HG03575 (cell line): ENCODE measurements at regions not wholly inside any gene's neighbourhood (a gene's known extent, or its start where the extent isn't known, plus 50 kb on each side); places are given as distances from the start of the nearest gene placed in this dataset.

Experiments
- ATAC-seq: cut with Tn5 transposase; IDR thresholded peaks from one replicate; pipeline ENCODE4 v1.9.1; 2021; ENCODE audit not compliant: unreplicated experiment, insufficient number of reproducible peaks, low FRiP score; ENCODE audit errors: extremely low read depth

DNA sequence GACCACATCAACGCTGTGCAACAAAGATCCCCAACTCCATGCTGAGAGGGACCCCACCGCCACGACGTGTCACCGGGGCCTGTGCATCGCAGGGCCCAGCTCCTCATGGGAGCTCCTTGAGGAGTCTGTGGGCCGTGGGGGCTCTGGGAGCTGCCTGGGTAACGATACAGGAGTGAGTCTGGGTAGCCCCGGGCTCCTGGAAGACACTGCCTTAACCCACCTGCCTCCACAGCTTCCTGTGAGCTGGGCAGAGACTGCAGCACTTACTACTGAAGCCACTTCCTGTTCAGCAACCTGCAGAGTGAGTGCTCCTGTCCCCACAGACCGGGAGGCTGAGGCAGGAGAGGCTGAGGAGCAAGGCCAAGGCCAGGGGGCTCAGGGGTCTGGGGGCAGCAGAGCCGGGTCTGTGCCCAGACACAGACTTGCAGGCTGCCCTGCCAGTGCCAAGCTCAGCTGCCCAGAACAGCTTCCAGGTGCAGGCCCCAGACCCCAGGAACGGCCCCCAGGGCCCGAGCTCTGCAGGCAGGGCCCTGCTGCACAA is 226.7 kb downstream of the BRD1 start:
- ATAC-seq: no peak

DNA sequence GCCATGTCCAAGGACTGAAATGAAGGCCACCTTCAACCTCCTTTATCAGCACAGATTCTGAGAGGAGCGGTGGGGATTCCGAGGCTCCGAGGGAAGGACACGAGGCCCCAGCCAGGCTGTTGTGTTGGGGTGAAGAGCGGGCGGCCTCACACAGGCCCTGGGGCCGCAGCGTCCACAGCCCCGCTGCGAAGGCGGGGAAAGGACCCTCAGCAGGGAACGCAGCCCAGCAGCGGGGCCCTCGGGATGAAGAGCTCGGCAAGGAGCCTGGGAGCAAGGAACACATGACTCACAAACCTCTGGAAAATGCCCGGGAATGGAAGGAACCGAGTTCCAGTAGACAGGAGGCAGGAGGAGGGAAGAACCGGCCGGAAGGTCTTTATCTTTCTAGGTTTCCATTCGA is 227.2 kb downstream of the BRD1 start:
- ATAC-seq: no peak

DNA sequence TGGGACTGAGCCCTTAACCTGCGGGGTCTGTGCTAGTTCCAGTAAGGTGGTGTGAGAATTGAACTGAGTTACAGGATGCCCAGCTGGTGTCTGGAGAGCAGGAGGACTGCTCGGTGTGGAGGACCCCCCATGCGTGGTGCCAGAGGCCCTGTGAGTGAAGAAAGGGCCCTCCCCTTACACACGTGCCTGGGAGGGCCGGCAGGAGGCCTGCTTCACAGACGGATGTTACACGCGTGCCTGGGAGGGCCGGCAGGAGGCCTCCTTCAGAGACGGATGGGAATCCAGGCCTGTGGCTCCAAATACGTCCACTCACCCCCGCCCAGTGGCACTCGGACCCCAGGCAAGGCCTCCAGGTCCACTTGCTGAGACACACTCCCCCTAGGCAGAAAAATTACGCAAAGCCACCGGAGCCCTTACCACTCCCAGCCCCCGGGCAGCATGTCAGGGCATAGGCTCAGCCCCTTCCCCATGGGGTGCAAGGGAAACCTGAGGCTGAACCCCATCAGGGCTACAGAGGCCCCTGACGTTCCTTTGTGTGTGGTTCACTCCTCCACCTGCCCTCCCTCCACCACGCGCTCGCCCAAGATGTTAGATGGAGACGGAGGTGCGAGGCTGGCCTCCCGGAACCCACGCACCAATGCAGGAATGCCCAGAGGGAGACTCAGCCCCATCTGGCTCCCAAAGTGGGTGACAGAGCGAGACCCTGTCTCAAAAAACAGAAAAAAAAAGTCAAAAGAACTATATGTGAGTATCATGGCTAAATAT is 227.8 kb downstream of the BRD1 start:
- no peak for ATAC-seq

DNA sequence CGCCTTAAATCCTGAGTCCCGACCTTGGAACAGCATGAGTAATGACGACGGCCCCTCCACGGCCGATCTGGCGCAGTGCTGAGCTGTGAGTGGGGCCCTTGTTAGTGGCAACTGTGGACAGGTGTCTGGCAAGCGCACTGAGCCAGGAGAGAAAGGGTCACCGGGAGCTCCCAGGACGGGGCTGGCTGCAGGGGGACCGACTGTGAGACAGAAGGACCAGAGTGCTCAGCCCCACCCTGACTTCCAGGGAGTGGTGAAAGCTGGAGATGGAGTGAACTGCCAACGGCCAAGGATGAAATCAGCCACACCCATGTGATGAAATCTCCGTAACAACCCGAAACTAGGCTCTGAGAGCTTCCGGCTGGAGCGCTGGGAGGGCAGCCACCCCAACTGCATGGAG is 228.6 kb downstream of the BRD1 start:
- no peak for ATAC-seq

DNA sequence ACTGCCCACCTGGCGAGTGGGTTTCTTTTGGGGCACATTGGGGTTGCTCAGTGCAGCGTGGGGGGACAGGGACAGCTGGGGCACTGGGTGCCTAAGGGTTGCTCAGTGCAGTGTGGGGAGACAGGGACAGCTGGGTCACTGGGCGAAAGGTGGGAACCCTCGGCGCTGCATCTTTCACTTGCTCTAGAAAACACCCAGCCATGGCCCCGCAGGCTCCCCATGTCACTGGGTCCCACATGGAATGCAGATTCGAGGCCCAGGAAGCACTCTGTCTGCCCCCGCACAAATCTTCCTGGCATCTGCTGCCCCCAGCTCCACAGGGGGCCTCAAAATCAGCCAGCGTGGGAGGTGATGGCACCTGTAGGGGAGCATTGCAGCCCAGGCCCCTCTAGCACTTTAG is 229.3 kb downstream of the BRD1 start:
- no peak for ATAC-seq

DNA sequence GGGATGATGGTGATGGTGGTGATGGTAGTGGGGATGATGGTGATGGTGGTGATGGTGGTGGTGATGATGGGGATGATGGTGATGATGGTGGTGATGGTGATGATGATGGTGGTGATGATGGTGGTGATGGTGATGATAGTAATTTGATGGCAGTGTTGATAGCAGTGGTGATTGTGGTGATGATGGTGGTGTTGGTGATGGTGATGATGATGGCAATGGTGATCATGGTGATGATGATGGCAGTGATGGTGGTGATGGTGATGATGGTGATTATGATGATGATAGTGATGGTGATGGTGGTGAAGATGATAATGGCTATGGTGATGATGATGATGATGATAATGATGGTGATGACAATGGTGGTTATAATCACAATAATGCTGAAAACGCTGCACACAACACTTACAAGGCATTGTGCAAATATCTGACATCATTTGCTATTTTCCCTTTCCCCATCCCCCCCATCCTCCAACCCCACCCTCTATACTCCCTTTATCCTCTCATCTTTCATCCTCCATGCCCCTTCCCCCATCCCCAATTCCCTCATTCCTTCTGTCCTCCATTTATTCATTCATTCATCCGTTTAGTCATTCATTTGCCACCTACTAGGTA is 230.1 kb downstream of the BRD1 start:
- ATAC-seq: no peak

DNA sequence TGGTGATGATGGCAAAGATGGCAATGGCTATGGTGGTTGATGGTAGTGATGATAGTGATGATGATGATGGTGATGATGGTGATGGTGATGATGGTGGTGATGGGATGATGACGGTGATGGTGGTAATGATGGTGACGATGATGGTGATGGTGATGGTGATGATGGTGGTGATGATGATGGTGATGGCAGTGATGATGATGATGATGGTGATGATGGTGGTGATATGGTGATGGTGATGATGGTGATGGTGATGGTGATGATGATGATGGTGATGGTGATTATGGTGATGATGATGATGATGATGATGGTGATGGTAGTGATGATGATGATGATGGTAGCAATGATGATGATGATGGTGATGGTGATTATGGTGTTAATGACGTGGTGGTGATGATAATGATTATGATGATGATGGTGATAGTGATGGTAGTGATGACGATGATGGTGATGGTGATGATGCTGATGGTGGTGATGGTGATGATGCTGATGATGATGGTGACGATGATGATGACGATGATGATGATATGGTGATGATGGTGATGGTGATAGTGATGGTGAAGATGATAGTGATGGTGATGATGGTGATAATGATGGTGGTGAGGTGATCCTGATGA is 232.1 kb downstream of the BRD1 start:
- no peak for ATAC-seq

DNA sequence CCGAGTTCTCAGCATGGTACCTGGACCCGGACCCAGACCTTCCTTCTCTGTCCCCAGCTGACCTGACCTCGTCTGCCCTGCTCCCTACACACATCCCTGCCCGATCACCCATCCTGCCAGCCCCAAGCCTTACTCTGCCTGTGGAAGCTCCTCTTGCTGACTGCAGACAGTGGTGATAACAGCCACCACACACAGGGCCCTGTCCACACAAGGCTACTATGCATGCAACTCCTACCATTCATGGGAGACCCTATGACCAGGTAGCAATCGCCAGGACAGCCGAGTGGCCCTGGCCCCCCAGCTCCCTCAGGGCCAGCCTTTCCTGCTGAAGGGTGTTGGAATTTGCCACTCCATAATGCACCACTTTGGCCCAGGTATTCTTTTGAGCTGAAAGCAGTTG is 233.6 kb downstream of the BRD1 start:
- no peak for ATAC-seq

DNA sequence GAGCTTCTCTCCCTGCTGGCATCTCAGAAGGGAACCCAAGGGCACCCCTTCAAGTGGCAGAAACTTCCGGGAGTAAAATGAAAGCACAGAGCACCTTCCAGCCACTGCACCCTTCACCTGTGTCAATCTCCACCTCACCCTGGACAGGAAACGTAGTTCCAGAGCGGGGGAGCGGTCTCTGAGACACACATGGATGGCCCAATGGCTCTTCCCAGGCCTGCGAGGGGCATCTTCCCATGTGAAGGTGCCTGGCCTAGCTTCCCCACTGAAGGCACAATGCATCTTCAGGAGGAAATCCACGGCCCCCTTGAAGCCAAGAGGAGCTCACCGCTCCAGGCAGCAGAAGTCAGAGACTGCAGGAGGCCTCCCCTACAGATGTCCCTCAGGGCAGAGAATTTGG is 234.2 kb downstream of the BRD1 start:
- ATAC-seq: no peak

DNA sequence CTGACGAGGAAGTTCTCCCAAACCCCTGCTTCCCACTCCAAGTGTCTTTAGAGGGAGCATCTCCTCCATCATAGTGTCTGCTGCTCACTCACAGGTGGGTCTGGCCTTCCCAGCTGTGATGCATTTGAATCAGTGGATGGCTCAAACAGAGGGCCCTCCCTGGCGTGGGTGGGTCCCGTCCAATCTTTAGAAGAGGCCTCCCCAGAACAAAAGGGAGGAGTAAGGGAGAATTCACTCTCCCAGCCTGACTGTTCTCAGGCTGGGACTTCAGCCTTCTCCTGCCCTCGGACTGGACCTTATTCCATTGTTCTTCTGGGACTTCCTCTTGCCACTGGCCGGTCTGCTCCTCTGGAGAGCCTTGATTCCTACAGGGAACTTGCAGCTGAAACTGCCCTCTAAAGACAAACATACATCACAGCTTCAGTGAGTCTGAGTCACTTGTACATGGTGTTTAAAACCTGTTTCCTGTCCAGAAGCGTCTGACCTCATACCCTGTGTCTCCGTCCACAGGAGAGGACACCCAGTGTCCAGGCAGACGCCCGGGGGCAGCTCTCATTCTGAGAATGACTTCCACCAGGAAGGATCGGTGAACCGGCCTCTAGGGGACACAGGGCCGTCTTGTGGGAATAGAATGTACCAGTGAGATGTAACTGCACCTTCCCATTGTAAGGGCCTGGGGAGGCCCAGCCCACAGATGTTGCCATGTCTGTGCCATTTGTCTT is 234.7 kb downstream of the BRD1 start:
- no peak for ATAC-seq

DNA sequence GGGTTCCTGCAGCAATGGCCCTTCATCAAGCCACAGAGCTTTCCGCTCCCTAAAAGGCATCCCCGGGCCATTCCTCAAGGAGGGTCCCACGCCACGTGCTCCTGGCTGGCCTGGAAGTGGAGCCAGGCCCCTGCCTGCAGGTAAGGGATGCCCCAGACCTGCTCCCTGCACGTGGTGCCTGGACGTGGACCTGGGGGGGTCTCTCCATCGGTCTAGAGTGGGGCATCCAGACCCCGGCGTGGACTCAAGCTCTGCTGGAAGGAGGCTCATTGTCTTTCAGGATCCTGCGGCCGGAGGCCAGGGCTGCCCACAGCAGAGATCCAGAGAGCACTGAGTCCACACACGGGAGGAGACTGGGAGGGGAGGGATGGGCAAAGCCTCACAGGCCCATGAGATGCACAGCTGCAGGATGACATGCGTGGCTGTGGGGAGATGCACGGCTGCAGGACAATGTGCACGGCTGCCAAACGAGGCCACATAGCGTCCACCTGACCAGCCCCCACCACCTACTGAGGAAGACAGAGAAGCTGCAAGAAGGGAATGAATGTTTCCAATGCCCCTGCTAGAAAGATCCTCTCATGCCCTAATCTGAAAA is 236.7 kb downstream of the BRD1 start:
- ATAC-seq: no peak

DNA sequence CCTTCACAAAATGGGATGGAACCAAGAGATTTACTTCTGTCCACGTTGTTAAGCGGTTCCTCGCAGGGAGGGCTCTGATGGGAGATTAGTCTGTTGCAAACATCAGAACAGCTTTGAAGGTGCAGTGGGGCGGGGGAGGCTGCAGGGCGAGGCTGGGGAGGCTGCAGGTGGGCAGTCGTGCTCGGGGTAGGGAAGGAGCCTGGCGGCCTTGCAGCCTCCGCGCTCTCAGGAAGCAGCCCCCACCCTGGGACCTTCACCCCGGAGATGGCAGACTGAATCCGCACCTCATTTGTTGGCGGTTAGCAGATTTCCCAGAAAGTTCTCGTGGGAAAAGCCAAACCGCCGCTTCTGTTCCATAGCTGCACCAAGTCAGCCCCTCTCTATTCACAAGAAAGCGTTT is 237.3 kb downstream of the BRD1 start:
- ATAC-seq: no peak

DNA sequence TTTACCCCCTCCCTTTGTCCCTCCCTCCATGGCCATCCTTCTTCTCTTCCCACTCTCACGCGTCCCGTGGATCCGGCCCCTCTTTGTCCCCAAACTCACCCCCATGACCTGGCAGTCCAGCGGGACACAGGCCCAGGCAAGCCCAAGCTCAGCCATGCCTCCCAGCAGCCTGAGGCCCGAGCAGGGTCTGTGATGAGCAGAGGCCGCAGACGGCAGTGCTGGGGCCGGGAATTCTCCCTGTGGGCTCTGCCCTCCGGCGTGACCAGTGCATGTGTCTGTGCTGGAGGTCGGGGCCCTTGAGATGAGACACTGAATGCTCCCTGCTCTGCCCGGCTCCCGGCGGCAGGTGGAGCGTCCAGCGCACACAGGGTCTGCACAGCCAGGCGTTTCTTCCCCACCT is 237.9 kb downstream of the BRD1 start:
- no peak for ATAC-seq

DNA sequence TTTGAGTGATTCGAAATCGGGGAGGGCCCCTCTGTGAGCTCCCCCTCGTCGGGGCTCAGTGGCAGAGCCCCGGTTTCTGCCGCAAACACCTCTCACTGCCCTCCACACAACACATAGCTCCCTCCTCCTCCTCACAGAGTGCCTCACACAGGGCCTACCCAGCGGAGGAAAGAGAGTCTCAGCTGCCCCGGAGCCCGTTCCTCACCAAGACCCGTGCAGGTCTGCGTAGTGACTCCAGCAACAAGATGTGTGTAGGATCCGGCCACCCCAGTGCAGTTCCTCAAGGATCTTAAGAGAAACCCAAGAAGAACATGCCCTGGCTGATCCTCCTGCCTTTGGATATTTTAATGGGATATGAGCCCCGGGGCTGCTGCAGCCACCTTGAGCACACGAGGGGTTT is 238.4 kb downstream of the BRD1 start:
- no peak for ATAC-seq

DNA sequence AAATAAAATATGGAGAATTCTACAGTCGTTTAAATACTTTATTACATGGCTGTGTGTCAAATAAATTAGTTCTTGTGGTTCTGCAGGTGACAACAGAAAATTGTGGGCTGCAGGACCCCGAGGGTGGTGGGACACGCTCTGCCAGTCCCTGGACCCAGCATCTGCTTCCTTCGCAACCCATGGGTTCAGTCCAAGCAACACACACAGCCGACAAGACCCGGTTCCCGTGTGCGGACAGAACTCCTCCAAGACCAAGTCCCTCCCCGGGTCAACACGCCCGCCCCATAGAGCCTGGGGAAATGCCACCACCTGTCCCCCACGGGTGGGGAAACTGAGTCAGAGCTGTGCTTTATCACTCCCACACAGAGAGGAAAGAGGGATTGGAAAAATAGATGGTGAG is 238.9 kb downstream of the BRD1 start:
- no peak for ATAC-seq

DNA sequence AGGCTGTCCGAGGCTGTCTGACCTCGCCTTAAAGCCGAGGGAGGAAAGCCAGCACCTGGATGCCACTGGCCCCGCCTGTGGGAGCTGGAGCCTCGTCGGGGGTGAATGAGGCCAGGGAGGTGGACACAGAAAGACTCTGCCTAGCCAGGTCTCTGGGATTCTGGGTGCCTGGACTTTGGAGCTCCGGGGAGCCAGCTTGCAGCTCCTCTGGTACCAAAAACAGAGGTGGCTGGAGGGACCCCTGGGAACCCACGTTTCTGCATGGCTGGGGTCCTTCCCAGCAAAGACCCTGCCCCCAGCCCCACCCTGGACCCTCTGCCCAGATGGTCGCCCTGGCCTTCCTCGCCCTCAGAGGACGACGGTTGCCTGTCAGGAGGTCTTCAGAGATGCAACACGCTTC is 239.7 kb downstream of the BRD1 start:
- no peak for ATAC-seq

DNA sequence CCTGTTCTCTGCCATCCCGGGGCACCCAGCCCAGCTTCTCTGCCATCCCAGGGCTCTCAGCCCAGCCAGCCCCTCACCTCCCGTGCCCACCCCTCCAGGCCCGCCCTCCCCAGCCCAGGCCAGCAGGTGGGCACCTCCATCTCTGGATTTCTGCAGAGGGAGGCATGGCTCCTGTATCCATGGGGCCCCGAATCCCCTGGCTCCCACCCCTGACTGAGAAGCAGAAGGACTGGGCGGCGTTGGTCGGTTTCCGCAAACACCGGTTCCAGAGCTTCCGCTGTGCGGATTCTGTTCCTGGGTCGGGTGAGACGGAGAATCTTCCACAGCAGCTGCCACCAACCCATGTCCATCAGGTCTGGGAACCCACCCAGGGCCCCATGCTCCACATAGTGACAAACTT is 240.3 kb downstream of the BRD1 start:
- no peak for ATAC-seq

DNA sequence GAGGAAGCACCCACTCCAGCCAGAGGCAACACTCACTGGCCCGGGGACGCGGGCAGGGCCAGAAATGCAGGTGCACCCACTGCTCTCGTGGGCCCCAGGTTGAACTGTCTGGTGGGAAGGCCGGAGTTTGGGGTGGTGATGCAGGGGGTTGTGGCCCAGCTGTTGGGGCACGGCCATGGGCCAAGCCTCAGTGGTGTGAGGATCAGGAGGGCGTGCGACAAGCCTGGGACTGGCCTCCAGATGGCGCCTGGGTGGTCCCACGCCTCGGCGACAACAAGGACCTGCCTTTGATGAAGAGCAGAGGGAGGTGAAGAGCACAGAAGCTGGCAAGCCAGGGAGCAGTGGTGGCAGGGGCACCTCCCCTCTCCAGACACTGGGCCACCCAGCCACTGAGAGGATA is 240.8 kb downstream of the BRD1 start:
- no peak for ATAC-seq

DNA sequence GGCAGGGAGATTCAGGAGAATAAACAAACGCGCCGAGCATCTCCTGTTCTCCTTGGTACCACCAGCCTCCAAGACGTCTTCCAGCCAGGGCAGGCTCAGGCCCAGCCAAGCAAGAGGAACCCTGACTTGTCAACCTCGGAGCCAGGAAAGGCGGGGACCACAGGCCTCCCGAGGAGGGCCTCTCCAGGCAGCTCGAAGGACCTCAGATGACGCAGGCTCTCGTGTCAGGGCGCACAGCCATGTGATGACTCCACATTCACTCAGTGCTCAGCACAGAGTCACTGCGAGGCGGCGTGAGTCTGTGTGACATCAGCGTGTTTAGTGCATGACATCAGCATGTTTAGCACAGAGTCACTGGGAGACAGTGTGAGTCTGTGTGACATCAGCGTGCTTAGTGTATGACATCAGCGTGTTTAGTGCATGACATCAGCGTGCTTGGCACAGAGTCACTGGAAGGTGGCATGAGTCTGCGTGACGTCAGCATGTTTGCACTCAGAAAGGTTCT is 241.4 kb downstream of the BRD1 start:
- ATAC-seq: no peak
